ENCODE measurements at regions not wholly inside any gene's neighbourhood (a gene's known extent, or its start where the extent isn't known, plus 50 kb on each side); places are given as distances from the start of the nearest gene placed in this dataset.
A peak's percentile ranks its signal among the peaks of the same experiment; 100 is the strongest.

DNA sequence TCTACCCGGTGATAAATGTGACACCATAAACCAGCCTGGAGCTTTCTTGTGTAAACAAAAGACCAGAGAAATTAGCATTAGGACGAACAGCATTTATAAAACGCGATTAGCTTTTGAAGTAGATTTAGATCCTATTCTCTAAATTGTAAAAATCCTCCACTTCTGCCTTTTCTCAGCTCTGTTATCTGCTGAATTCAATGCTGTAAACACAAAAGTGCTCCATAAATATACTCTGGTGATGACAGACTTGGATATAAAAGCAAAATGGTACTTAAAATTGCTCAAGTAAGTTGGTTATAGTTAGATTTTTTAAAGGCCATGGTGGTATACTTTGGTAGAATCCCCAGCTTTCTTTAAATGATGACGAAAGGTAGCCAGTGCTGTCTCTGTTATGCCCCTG is 114.6 kb upstream of the RMST start:
- DNase-seq: no peak

DNA sequence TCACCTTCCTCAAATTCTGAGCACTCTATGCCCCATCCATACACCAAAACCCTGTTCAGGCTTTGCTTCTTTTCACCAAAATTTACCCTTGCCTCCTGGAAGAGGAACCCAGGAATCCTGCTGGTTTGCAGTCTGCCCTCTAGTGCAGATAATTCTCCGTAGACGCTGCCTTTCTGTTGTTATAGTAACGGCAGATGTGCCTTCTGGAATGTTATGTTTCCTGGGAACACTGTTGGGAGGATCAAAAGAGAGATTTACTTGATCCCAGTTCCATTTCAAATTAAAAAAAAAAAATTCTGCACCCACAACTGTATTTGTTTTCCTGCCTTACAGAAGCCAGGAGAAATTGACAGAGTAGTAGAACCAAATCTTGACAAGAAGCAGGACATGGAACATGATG is 104.2 kb upstream of the RMST start:
- no peak for DNase-seq

DNA sequence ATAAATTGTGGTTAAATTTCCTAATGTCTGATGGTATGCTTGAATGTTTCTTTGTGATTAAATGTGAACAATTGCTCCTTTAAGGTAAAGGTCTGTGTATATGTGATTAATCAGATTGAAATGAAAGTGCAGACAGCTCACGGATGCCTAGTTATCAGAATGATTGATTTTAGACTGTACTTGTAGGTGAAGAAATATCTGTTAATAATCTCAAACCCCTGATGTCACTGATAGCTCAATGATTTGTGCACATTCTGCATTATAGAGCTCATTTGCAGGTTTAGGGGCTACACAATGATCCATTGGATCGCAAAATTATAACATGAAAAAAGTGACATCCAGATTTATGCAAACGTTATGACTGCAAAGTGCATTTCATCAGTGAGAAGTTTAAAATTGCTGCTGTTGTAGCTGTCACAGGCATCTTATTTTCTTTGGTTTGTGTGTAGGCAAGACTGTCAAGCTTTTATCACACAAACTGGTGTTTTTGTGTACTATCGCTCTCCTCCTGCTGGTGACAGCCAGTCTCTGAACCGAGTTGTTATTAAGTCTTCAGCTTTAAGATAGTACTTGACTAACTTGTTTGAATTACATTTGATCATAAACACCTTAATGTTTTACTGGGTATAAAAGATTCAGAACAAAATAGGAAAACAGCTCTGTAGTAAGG is 103.4 kb upstream of the RMST start:
- no peak for DNase-seq

DNA sequence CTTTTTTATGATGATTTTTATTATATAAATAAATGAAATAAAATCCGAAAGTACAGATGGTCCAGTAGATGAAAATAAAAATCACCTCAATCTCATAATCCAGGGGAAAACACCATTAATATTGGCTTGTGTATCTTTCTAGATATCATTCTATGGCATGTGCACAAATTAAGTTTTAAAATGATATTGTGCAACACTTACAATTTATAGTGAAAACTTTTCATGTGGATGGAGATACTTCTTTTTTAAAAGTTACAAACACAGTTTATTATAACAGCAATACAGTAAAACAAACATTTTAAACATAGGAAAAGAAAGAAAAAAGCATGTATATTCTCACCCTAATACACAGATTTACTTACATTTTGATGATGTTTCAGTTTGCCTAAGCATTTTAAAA is 98.9 kb upstream of the RMST start:
- DNase-seq: no peak

DNA sequence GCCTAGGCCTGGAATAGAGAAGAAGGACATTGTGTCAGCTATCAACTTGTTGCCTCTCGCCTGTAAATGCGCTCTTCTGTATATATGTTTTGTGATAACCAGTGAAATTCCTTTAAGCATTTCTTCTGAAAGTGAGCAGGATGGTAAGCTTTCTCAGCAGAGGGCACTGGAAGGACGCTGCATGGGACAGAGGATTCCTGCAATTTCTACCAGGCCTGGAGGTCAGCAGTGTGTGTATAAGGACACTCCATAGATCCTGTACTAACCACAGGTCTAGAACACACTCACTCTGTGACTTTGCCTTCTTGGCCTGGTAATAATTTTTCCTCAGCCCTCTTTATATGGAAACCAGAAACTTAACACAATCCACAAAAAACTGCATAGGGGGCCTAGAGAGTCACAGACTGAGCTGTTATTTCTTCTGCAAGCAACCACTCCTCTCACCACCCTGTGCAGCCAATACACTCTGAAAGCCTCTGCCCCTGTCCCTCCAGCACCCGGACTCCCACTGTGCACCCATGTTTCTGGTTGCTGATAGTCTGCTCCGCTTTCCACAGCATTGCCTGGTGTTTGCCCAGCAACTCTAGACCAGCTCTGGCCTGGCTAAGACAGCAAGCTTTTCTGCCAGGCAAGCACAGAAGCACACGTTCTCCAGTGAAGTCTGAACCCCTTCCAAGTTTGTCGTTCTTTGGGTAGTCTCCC is 94.0 kb upstream of the RMST start:
- DNase-seq: no peak

DNA sequence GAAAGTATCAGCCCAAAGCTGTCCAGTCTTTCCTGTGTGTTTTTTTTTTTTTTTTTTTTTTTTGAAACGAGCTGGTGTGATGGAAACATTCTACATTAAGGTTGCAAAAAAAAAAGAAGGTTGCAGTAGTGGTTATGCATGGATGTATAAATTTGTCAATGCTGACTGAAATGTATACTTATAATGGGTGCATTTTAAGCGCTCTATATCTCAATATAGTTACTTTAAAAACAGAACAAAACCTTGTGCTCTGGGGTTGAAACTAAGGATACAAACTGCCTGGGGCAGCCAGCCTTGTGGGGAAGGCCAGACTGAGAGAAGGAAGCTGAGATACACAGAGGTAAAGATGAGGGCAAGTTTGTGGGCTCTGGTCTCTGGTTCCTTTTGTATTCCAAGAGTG is 87.3 kb upstream of the RMST start:
- DNase-seq: no peak

DNA sequence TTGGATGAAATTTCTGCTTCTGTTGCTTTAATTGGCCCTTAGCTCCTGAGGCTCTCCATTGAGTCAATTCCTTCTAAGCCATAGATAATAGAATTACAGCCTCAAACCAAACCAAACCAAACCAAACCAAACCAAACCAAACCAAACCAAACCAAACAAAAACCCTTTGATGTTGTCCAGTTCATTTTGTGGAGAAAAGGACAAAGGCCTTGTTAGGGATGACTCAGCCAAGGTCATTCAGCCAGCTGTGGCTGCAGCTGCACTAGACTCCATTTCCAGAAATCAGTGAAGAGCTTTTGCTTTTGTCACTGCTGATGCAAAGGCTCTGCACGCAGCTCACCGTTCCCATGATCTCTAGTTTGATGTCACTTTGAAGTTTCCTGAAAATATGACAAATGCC is 82.2 kb upstream of the RMST start:
- DNase-seq: no peak

DNA sequence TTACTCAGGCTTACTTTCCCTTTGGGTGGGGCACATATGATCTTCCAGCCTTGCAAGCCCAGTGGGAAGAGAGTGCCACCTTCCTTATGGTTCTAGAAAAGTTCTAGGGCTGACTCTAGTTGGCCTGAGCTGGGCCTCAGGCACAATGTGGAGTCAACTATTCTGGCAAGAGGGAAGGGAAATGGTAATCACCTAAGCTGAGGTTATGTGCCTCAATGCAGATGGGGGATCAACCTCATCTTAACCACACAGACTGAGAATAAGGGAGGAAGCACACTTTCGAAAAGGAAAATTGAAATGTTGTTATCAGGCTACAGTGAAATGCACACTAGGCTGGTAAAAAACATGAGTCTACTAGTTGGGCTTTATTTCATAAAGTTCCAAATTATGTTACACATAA is 77.5 kb upstream of the RMST start:
- DNase-seq: no peak

DNA sequence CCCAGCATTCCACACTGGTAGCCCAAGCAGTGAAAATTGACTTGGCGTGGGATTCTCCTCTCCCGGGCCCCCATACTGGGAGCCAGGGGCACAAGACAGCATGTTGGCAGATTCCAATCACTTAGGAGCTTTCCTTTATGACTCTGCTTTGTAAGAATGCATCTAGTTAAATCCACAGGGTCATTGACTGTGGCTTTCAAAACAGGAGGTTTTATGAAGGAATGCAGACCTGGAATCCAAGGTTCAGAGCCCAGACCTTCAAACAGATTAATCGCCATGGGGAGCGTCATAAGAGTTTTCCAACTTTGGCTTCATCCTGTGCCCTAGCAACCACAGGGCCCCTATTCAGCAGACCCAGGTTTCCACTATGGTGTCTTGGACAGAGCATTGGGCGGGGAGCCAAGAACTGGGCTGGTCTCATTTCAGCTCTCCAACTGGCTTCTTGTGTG is 76.4 kb upstream of the RMST start:
- no peak for DNase-seq

DNA sequence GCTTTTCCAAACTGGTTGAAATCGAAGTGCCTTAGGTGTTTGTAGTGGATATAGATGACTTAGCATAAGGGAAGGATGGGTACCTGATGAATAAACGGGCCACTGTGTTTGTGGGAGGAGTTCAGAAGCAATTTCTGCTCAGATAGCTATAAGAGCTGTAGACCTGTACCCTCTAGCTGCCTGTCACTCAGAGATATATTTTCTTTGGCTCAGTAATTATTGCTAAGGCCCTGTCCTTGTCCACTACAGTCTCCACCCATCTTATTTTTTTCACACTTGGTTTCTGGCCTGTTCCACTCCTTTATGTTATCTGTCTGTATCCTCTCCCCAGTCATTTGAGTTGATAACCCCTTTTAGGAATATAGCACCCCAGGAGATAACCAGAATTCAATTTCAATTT is 74.8 kb upstream of the RMST start:
- no peak for DNase-seq

DNA sequence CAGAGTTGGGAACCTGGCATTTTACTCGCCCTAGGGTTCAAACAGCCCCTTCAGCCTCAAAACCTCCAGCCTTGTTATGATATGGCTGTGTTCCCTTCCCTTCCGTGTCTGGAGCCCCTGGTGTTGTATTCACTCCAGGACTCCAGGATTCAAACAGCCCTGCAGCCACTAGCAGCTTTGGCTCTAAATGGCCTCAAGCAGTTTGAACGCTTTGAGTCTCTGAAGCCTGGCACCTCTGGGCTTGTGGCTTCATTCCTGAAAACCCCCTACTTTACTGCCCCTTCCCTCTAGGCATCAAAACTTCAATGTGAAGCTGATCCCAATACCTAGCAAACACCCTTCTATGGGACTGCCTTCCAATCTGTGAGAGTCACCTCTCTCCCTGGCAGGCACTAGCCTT is 67.9 kb upstream of the RMST start:
- no peak for DNase-seq

DNA sequence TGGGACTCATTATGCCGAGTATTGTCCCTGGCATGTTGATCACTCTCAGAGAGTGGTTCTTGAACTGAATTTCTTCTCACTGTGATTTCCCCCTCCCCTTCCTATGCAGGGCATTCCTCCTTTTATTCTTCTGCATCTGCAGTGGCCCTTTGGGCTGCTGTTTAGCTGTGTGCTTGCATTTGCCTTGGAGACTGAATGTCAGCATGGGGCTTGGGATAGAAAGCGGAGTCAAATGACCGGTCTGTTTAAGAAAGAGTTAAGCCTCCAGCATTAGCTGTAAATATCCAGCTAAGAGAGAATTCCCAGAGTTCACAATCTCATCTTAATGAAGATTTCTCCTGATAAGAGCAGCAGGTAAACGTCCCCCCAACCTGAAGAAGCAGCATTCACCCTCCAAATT is 65.6 kb upstream of the RMST start:
- no peak for DNase-seq

DNA sequence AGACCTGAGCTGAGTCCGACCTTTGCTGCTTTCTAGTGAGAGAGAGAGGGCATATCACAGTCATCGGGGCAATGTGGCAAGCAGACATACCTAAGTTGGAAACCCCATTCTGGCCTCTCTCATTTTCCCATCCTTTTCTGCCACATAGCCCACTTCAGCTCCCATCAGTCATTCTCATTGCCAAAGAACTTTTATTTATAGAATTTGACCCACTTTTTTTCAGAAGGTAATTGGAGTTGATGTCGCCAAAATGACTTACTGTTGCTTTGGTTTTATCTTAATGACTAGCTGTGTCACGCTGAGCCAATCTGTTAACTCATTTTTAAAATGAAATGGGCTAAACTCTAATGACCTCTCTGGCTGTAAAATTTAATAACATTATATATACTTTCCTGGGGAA is 63.9 kb upstream of the RMST start:
- DNase-seq: no peak

DNA sequence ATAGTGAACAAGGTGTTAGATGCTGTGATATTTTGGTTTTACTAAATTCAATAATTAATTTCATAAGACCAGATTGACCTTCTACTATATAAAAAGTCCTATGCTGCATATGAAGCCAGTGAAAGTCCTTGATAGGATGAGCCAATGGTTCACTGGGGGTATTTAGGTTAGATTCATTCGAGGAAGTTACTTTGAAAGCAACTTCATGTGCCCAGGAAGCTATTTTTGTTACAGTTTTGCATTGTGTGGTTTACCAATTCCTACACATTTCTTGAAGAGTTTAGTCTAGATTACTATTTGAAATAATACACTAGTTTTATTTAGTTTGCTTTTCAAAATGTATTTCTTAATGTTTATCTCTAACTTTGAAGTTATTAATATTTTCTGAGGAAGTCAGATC is 58.5 kb upstream of the RMST start:
- no peak for DNase-seq

DNA sequence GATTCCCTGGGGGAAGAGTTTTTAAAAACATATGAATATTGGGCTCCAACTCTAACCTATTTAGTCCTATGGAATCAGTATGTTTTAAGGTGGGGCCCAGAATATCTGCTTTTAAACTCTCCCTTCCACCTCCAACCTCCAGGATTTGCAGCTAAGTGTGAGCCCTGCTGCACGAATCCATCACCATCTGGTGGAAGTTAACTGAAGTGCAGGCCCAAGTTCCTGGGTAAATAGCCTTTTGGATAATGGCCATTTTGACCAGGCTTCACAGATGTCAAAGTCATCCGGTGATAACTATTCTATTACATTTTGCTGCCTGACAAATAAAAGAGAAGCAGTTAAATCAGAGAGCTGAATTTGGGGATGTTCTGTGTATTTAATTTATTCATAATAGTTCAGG is 58.1 kb upstream of the RMST start:
- peak; percentile 77 for DNase-seq

DNA sequence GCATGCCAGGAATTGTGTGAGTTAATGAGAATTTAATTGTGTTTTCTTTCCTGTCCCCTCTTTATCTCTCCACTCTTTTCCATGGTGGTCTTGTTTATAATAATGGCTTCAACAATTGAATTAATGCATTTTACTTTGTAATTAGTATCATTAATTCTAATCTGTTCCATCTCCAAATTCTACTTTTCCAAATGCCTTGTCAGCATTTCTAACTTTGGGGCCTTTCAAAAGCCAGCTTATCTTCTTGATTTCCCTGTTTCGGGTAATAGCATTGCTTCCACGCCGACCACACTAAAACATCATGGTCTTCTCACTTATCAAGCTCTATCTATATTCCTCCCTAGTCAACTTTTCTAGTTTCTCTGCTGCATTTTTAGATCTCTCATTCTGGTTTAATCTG is 54.2 kb upstream of the RMST start:
- no peak for DNase-seq

DNA sequence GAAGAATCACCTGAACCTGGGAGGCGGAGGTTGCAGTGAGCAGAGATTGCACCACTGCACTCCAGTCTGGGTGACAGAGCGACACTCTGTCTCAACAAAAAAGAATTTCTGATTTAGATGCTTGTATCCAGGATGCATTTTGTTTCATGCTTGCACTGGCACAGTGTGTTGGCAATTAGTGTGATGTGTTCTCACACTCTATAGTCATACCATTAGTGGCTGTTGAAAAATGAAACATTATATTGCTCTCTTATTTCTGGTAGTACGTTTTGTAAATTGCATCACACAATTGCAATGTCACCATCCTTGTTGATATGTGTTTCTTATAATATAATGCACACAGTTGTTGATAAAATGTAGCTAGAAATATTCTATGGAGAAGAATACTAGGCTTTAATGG is 51.3 kb upstream of the RMST start:
- no peak for DNase-seq

All from NCI-H774 (cell line).